Trophoblast cell (in vitro differentiated cells and primary cell): ENCODE measurements at regions not wholly inside any gene's neighbourhood (a gene's known extent, or its start where the extent isn't known, plus 50 kb on each side); places are given as distances from the start of the nearest gene placed in this dataset.
A peak's percentile ranks its signal among the peaks of the same experiment; 100 is the strongest.

Experiments used
- DNase-seq, 2 donors: peaks; one replicate each; pipeline ENCODE4 v3.0.0-alpha.2; 2016
- H2AFZ ChIP-seq: 2 replicates; pipeline ENCODE4 v1.6.1; 2013; ENCODE audit warnings: low read length, moderate library complexity, mild to moderate bottlenecking; ENCODE audit not compliant: insufficient read depth, poor library complexity
- H2AK5ac ChIP-seq: 2 replicates; pipeline ENCODE4 v1.6.1; 2013; ENCODE audit warnings: mild to moderate bottlenecking, low read length
- H2BK120ac ChIP-seq: 2 replicates; pipeline ENCODE4 v1.6.1; 2013; ENCODE audit warnings: low read length, mild to moderate bottlenecking, moderate library complexity; ENCODE audit not compliant: insufficient read depth, poor library complexity
- H2BK12ac ChIP-seq: 2 replicates; pipeline ENCODE4 v1.6.1; 2013; ENCODE audit warnings: mild to moderate bottlenecking, low read length, moderate library complexity
- H2BK5ac ChIP-seq: 2 replicates; pipeline ENCODE4 v1.6.1; 2013; ENCODE audit warnings: low read length, low read depth, moderate library complexity, mild to moderate bottlenecking; ENCODE audit not compliant: poor library complexity
- H3K14ac ChIP-seq: 2 replicates; pipeline ENCODE4 v1.6.1; 2013; ENCODE audit warnings: mild to moderate bottlenecking, low read length
- H3K18ac ChIP-seq: 2 replicates; pipeline ENCODE4 v1.6.1; 2013; ENCODE audit warnings: mild to moderate bottlenecking, low read length
- H3K23ac ChIP-seq: 2 replicates; pipeline ENCODE4 v1.6.1; 2013; ENCODE audit warnings: low read length
- H3K27ac ChIP-seq: 2 replicates; pipeline ENCODE4 v1.5.1; 2013; ENCODE audit warnings: low read depth, mild to moderate bottlenecking, inconsistent platforms, low read length, moderate library complexity
- H3K27me3 ChIP-seq: 2 replicates; pipeline ENCODE4 v1.6.1; 2013; ENCODE audit warnings: inconsistent platforms, mild to moderate bottlenecking, low read length, moderate library complexity; ENCODE audit not compliant: insufficient read depth
- H3K36me3 ChIP-seq, 2 experiments: 1 replicate in 1 of 2; 2 replicates in 1 of 2; pipeline ENCODE4 v1.6.1; 2013; ENCODE audit warnings: low read length in 2 of 2, mild to moderate bottlenecking in 2 of 2, moderate library complexity in 1 of 2; ENCODE audit not compliant: insufficient read depth in 2 of 2, control insufficient read depth in 1 of 2
- H3K4ac ChIP-seq: 2 replicates; pipeline ENCODE4 v1.6.1; 2013; ENCODE audit warnings: low read depth, mild to moderate bottlenecking, low read length, moderate library complexity
- H3K4me1 ChIP-seq, 2 experiments: 1 replicate in 1 of 2; 2 replicates in 1 of 2; pipeline ENCODE4 v1.6.1; 2013; ENCODE audit warnings: low read length in 2 of 2, mild to moderate bottlenecking in 2 of 2, moderate library complexity in 1 of 2; ENCODE audit not compliant: insufficient read depth in 2 of 2, control insufficient read depth in 1 of 2
- H3K4me2 ChIP-seq: 2 replicates; pipeline ENCODE4 v1.6.1; 2013; ENCODE audit warnings: inconsistent platforms, mild to moderate bottlenecking, low read length, moderate library complexity
- H3K4me3 ChIP-seq: 2 replicates; pipeline ENCODE4 v1.5.1; 2013; ENCODE audit warnings: mild to moderate bottlenecking, low read depth, low read length, inconsistent platforms
- H3K79me1 ChIP-seq: one replicate; pipeline ENCODE4 v1.6.1; 2013; ENCODE audit warnings: low read length
- H3K79me2 ChIP-seq: 2 replicates; pipeline ENCODE4 v1.6.1; 2013; ENCODE audit warnings: low read length, mild to moderate bottlenecking; ENCODE audit not compliant: control insufficient read depth, insufficient read depth, poor library complexity
- H3K9ac ChIP-seq: 2 replicates; pipeline ENCODE4 v1.6.1; 2013; ENCODE audit warnings: mild to moderate bottlenecking, low read length
- H3K9me3 ChIP-seq: 2 replicates; pipeline ENCODE4 v1.6.1; 2013; ENCODE audit warnings: low read depth, mild to moderate bottlenecking, control low read depth, inconsistent platforms, low read length; ENCODE audit not compliant: insufficient read depth
- H4K12ac ChIP-seq: 2 replicates; pipeline ENCODE4 v1.6.1; 2013; ENCODE audit warnings: low read depth, mild to moderate bottlenecking, low read length, moderate library complexity
- H4K8ac ChIP-seq: 2 replicates; pipeline ENCODE4 v1.6.1; 2013; ENCODE audit warnings: low read depth, mild to moderate bottlenecking, low read length, moderate library complexity
- H4K91ac ChIP-seq: one replicate; pipeline ENCODE4 v1.6.1; 2013; ENCODE audit warnings: low read depth, mild to moderate bottlenecking, low read length, moderate library complexity
- WGBS: extraction: QIAGEN DNeasy Blood & Tissue Kit; methylation state at CpG from one replicate; pipeline ENCODE4 v1.1.7; 2013; ENCODE audit warnings: missing lambda C conversion rate; ENCODE audit not compliant: insufficient read length, insufficient coverage; ENCODE audit errors: extremely low coverage; 5-methylcytosine and 5-hydroxymethylcytosine counted together

DNA sequence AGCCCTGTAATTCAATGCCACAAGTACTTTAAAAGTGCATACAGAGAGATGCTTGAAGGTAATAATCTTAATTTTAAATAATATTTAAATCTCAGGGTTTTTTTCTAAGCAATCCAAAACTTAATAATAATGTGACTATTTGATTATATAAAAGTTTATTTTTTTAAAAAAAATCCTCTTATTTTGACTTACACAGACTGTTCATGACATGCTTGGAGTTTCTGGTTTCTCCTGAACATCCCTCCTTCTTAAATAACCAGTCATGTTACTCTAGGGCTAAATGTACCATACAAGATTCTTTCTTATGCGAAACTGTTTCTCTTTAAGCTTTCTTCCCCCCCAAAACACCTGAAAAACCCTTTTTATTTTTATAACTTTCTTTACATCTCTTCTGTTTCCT, 58.2 kb upstream of the SLC2A13 start:
- no peak for DNase-seq
- Histone ChIP-seq H2BK12ac (no peak overlapping the region), H4K12ac (no peak overlapping the region), H4K8ac (no peak overlapping the region), H3K9me3 (no peaks in the 10 kb centered on the region), H3K36me3 (no peaks in the 10 kb centered on the region), H3K4ac (no peak overlapping the region), H3K23ac (no peak overlapping the region), H3K27ac (no peak overlapping the region), H3K79me1 (no peaks in the 10 kb centered on the region), H3K4me2 (no peak overlapping the region), H3K4me3 (no peak overlapping the region), H3K14ac (no peak overlapping the region), H2BK5ac (no peak overlapping the region), H3K9ac (no peak overlapping the region), H3K18ac (no peak overlapping the region), H3K79me2 (no peaks in the 10 kb centered on the region), H2AFZ (no peak overlapping the region), H2AK5ac (no peak overlapping the region), H4K91ac (no peak overlapping the region), H2BK120ac (no peak overlapping the region), H3K27me3 (no peaks in the 10 kb centered on the region), H3K4me1 (no peaks in the 10 kb centered on the region)
- no CpG with 5 or more reads among the region's 1 CpG for WGBS

DNA sequence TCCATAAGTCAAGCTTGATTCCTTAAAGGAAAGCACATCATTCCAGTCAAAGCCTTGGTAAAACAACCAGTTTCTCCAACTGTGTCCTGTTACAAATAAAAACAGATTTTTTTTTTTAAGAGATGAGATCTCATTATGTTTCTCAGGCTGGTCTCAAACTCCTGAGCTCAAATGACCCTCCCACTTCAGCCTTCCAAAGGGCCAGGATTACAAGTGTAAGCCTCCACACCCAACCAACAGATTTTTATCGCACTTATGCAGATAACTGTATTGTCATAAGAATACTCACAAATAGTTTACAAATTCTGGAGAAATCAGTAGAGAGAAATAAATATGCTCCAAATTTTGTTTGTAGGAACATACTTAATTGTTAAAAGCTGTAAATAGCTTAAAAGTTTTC, 56.2 kb upstream of the SLC2A13 start:
- Histone ChIP-seq H3K23ac (no peak overlapping the region), H3K27ac (no peak overlapping the region), H2AFZ (no peak overlapping the region), H3K9me3 (no peaks in the 10 kb centered on the region), H3K79me2 (no peaks in the 10 kb centered on the region), H3K4me2 (no peak overlapping the region), H4K12ac (no peak overlapping the region), H3K14ac (no peak overlapping the region), H3K4me3 (no peak overlapping the region), H3K27me3 (no peaks in the 10 kb centered on the region), H2BK120ac (no peak overlapping the region), H3K36me3 (no peaks in the 10 kb centered on the region), H4K8ac (no peak overlapping the region), H3K9ac (no peak overlapping the region), H3K79me1 (no peaks in the 10 kb centered on the region), H3K4ac (no peak overlapping the region), H2BK12ac (no peak overlapping the region), H2BK5ac (no peak overlapping the region), H2AK5ac (no peak overlapping the region), H4K91ac (no peak overlapping the region), H3K4me1 (no peaks in the 10 kb centered on the region), H3K18ac (no peak overlapping the region)
- no CpG with 5 or more reads among the region's 1 CpG for WGBS
- DNase-seq: no peak

DNA sequence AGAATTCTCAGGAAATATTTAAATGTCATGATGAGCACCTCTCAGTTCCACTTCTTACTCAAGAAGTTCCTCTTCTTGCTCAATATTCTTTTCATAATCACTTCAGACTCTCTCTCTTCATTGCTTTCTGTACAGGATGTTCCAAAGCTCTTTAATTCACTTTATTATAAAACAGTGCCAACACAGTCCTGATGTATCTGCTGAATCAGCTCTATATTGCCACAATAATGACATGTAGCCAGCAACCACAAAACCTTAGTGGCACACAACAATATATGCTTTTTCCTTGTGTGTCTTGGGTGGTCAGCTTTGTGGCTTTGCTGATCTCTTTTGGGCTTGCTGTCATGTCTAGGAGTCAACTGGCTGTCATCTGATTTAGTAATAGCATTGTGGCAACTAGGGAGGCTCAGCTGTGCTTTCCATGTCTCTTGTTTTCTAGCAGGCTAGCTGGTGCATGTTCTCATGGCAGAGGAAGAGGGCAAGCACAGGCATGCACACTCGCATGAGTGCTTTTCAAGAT, 52.8 kb upstream of the SLC2A13 start:
- Histone ChIP-seq H3K79me1 (no peaks in the 10 kb centered on the region), H3K36me3 (no peaks in the 10 kb centered on the region), H3K4me3 (no peak overlapping the region), H3K79me2 (no peaks in the 10 kb centered on the region), H3K18ac (no peak overlapping the region), H3K27me3 (no peaks in the 10 kb centered on the region), H2AFZ (no peak overlapping the region), H3K27ac (no peak overlapping the region), H3K4me2 (no peak overlapping the region), H3K4ac (no peak overlapping the region), H2BK12ac (no peak overlapping the region), H3K23ac (no peak overlapping the region), H4K12ac (no peak overlapping the region), H3K14ac (no peak overlapping the region), H2BK120ac (no peak overlapping the region), H2BK5ac (no peak overlapping the region), H3K9ac (no peak overlapping the region), H3K9me3 (no peaks in the 10 kb centered on the region), H2AK5ac (no peak overlapping the region), H4K8ac (no peak overlapping the region), H4K91ac (no peak overlapping the region), H3K4me1 (no peaks in the 10 kb centered on the region)
- DNase-seq: peak in 1 of 2 donors; percentile 15
- WGBS: no CpG with 5 or more reads among the region's 1 CpG

DNA sequence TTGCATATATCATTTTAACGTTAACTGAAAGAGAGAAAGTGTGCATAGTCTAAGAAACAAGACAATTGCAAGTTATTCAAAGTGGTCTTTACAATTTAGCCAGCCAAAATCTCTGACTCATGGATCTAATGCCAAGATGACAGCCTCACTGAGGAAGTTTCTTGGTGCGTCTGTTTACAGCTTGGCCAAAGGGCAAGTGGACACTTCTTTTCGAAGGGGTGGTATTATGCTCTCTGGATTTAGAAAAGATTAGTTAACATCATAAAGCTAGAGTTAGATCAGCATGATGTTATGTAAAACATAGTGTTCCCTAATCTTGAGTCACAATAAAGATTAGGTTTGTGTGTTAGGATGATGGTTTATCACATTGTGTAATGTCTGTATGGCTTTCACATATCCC, 51.5 kb upstream of the SLC2A13 start:
- Histone ChIP-seq H2AFZ (no peak overlapping the region), H2BK120ac (no peak overlapping the region), H3K4me2 (no peak overlapping the region), H4K8ac (no peak overlapping the region), H3K79me1 (no peaks in the 10 kb centered on the region), H3K9me3 (no peaks in the 10 kb centered on the region), H3K14ac (no peak overlapping the region), H3K4ac (no peak overlapping the region), H3K4me1 (no peaks in the 10 kb centered on the region), H3K18ac (no peak overlapping the region), H3K4me3 (no peak overlapping the region), H2AK5ac (no peak overlapping the region), H3K9ac (no peak overlapping the region), H2BK12ac (no peak overlapping the region), H4K91ac (no peak overlapping the region), H3K27me3 (no peaks in the 10 kb centered on the region), H2BK5ac (no peak overlapping the region), H4K12ac (no peak overlapping the region), H3K27ac (no peak overlapping the region), H3K36me3 (no peaks in the 10 kb centered on the region), H3K23ac (no peak overlapping the region), H3K79me2 (no peaks in the 10 kb centered on the region)
- no peak for DNase-seq
- WGBS: no CpG with 5 or more reads among the region's 3 CpGs
